HG03060 (cell line): ENCODE measurements at regions not wholly inside any gene's neighbourhood (a gene's known extent, or its start where the extent isn't known, plus 50 kb on each side); places are given as distances from the start of the nearest gene placed in this dataset.

Experiments used
- ATAC-seq: cut with Tn5 transposase; IDR thresholded peaks from one replicate; pipeline ENCODE4 v1.9.1; 2021; ENCODE audit warnings: low read depth, moderate number of reproducible peaks; ENCODE audit not compliant: unreplicated experiment

DNA sequence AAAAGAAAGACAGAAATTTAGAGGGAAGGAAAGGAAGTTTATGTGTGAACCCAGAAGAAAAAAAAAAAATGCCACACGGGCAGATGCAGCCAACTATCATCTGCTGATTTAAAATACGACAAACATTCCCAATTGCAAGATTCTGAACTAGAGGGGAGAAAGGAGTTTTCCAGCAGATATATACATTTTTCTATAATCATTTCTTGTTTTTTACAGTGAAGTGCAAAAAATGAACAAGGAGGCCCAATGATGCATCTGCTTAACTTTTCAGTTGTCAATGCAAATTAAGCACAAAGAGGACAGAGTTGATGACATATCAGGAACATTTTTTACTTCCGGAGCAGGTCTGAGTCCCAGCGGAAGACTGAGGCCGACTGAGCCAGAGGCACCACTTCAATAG lies 144.7 kb downstream of the MYCN start:
- ATAC-seq: no peak

DNA sequence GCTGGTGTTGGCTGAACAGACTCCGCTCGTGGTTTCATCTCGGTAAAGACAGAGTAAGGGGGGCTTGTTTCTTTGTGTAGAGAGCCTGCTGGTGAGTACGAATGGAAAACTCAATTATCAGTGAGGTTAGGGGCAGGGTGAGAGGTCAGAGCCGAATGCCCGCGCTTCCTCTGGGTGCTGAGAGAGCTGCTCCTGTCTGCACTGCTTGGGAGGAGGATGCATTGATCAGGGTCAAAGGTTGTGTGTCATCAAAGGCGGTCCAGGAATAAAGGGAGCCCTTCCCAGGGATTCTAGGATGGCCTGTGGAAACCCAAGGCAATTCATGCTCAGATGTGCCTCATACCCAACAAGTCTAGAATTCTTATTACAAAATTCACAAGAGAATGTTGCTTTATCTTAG lies 143.9 kb downstream of the MYCN start:
- ATAC-seq: no peak

DNA sequence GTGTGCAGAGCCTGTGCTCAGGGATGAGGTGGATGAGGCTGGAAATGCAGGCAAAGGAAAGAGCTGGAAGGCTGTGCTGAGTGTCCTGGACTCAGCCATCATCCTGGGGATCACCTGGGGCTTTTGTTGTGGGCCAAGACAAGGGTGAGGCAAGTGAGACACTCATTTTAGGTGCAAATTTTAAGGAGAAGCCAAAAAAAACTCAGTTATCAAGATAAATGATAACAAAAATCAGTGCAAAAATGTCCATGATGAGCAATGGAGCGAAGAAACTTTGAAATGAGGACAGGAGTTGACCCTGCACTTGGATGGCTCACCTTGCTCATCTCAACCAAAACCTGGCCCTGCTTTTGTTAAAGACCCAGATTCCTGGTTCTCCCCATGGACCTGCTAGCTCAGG lies 141.9 kb downstream of the MYCN start:
- no peak for ATAC-seq

DNA sequence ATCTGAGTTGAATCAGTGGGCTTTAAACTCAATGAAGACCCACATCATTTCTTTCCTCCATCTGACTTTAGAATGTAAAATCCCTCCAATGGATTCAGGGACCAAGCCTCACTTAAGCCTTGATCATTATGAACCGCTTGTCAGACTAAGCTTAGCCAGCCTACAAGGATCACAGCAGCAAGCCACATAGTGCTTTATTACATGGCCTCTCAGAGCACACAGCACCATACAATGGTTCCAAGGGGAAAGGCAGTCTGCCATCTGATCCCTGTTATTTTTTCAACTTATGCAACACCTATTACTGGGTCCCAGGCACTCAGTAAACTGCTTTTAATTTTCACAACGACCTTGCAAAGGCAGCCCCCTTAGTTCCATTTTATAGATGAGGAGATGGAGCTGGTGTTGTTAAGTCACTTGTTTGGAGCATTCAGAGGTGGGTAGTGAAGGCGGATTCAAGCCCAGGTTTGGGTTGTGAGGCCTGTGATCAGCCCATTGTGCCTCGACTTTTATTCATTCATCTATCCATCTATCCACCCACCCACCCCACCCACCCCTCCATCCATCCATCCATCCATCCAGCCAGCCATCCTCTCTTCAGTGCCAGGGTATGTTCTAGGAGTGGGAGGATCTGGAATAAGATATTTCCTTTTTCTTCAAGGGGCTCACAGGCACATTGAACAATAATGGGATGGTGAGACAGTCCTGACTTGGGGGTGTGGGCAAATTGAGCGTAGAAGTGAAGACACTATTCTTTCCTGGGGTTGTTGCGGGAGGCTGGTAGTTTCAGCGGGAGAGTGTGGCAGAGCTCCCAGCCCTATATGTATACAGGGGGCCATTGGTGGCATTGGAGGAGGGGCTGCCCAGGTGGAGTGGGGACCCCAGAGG lies 141.2 kb downstream of the MYCN start:
- no peak for ATAC-seq

DNA sequence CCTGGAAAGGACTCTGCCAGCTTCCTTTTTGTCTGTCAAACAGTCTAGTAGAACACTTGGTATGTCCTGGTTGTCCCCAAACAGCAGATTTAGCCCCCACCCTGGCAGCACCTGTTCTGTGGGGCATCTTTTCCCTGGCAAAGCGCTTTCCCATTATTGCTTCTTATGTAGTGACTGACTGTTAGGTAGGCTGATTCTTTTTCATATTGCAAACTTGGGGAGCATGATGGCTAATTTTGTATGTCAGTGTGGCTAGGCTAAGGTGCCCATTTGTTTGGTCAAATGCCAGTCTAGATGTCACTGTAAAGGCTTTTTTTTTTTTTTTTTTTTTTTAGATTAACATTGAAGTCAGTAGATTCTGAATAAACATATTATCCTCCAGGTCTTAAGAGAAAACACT lies 140.2 kb downstream of the MYCN start:
- no peak for ATAC-seq

DNA sequence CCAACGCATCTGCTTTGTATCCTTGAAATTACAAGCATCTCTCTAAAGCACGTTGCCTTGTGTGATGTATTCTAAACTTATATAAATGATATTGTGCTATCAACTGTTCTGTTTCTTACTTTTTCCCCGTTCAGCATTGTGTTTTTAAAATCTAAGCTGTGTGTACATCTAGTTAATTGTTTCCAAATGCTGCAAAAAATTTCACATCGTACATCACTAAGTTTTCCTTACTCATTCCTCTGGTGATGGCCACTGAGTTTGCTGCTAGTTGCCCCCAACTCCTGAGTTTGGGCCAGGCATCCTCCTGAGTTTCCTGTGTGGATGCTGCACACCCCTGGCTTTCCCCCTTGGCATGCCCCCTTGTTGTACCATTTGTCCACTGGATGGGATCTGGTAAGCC lies 139.7 kb downstream of the MYCN start:
- ATAC-seq: no peak

DNA sequence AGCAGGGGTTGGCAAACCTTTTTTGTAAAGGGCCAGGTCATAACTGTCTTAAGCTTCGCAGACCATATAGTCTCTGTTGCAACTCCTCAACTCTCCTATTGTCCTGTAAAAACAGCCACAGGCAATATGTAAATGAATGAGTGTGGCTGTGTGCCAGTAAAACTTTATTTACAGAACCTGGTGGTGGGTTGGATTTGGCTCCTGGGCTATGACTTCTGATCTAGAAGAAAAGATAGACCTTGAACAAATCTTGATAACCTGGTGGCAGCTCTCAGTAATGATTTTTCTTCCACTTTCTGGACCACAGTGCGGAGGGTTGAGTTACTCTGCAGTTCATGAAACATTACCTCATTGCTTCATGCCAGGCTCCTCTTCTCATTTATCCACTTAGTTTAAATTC lies 139.3 kb downstream of the MYCN start:
- no peak for ATAC-seq

DNA sequence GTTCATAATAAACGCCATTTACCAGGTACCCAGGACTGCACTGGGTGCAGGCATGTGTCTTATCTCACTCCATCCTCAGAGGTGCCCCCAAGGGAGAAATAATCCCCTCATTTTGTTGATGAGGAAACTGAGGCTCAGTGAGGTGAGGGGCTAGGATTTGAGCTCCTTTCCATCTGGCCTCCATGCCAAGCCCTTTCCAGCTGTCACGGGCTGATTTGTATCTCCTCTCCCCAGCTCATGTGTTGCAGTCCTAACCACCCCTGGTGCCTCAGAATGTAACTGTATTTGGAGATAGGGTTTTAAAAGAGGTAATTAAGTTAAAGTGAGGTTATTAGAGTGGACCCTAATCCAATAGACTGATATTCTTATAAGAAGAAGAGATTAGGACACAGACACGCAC lies 137.3 kb downstream of the MYCN start:
- ATAC-seq: no peak

DNA sequence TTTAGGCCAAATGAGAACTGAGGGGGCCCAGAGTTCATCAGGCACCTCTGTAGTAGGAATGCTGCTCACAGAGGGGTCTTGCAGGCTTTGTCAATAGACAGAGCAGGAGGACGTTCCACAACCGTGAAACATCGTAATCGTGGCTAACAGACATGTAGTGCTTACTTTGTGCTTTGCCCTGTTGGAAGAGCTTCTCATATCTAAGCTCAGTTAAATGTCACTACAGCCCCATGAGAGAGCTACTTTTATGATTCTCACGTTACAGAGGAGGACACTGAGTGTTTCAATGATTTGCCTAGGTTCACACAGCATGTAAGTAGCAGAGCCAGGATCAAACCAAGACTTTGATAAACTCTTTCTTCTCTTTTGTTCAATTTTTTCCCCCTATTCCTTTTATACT lies 136.6 kb downstream of the MYCN start:
- no peak for ATAC-seq

DNA sequence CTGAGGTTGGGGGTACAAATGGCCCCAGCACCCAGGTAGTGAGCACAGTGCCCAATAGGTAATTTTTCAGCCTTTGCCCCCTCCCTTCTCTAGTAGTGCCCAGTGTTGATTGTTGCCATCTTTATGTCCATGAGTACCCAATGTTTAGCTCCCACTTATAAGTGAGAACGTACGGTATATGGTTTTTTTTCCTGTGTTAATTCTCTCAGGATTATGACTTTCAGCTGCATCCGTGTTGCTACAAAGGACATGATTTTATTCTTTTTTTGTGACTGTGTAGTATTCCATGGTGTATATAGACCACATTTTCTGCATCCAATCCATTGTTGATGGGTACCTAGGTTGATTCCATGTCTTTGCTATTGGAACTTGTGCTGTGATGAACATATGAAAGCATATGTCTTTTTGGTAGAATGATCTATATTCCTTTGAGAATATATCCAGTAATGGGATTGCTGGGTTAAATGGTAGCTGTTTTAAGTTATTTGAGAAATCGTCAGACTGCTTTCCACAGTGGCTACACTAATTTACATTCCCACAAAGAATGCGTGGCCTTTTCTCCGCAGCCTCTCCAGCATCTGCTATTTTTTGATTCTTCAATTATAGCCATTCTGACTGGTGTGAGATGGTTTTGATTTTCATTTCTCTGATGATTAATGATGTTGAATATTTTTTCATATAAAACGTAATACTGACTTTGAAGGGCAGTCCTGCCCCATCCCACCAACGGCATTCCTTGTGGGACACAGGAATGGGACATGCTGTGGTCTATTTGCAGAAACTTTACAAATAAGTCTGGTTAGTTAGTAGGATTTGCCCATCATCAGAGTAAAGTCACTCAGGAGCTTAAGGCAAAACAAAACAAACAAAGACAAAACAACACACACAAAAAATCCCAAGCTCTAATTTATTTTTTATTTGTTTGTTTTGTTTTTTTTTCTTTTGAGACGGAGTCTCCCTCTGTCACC lies 135.0 kb downstream of the MYCN start:
- no peak for ATAC-seq

DNA sequence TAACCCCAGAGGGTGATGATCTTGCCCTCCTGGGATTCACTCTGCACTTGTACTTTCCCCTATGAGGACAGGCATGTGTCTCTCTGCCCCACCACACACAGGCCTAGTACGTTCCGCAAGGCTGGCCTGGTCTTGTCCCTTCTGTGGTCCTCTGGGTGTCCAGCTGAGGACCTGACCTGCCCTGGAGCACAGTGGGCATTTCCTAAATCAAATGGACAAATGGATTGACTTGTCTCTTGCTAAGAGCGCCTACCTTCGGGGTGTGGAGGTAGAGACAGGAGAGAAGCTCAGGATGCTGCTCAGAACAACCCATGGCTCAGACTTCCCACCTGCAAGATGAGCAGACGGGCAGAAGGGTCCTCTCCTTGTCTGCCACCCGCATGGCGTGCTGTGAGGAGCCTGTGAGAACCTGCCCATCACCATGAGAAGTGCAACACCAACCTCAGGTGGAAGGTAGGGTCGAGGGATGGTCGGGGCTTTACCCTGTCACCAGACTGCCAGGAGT lies 133.6 kb downstream of the MYCN start:
- ATAC-seq: no peak

DNA sequence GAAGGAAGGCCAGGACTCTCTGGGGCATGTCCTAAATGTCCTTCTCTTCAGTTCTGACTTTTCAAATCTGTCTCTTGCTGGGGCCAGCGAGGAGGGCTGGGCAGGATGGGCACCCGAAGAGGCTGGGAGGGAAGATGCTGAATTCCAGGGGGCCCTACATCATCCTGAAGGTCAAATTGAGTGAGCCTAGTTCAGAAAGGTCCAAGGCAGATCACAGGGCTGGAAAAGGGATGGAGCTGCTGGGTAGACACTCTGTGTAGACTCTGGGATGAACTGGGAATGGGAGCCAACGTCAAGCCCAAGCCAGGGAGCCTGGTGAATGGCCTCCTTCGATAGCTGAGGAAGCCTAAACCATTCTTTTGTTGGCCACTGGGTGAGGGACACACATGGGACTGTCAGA lies 133.1 kb downstream of the MYCN start:
- no peak for ATAC-seq

DNA sequence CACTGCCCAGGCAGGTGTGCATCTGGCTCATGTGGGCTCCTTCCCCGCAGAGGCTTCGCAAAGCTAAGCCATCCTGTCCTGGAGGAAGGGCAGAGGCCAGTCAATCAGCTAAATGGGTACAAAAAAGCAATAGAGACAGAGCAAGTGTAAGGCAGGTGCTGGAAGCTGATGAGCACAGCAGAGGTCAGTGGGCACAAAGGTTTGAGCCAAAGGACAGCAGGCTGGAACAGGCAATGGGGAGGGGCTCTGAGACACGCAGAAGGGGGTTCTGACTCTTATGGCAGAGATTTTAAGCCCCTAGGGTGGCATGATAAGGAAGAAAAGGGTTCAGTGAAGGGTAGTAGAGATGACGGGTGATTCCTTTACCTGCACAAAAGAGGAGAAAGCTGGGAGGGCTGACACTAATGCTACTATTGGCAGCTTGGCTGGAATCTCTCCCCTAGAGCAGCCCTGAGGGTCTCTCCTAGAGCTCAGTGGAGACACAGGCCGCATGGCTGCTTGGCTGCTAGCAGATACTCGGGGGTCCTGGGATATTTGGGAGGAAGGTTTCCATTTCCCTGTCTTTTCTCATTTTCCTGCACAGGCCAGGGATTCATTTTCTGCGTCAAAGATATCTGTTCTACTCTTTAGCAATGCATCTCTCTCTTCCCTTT lies 132.4 kb downstream of the MYCN start:
- ATAC-seq: no peak

DNA sequence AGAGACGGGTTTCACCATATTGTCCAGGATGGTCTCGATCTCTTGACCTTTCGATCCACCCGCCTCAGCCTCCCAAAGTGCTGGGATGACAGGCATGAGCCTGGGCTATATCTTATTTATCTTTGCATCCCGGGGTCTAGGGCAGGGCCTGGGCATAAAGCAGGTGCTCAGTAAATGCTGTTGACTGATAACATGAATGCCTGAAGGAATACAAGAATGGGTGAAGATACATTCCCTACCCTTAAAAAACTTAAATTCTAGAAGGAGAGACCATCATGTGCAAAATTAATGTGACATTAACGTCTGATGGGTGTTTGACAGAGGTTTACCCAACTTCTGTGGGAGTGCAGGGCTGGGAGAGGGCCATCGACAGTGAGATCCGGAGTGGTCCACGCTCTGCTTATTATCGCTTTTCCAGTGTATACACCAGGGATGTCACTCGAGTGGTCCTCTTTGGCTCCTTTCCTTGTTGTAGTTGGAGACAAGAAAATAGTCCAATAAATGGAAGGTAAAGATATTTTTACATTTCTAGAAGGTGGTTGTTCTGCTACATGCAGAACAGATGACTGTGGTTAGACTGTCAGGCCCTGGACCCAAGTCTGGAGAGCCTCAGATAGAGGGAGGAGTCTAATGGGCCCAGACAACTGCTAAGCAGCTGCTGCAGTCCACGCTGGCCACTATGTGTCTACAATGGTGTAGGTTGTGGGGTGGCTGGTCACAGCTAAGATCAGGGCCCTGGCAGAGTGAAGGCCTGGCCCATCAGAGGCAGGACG lies 131.7 kb downstream of the MYCN start:
- ATAC-seq: no peak

DNA sequence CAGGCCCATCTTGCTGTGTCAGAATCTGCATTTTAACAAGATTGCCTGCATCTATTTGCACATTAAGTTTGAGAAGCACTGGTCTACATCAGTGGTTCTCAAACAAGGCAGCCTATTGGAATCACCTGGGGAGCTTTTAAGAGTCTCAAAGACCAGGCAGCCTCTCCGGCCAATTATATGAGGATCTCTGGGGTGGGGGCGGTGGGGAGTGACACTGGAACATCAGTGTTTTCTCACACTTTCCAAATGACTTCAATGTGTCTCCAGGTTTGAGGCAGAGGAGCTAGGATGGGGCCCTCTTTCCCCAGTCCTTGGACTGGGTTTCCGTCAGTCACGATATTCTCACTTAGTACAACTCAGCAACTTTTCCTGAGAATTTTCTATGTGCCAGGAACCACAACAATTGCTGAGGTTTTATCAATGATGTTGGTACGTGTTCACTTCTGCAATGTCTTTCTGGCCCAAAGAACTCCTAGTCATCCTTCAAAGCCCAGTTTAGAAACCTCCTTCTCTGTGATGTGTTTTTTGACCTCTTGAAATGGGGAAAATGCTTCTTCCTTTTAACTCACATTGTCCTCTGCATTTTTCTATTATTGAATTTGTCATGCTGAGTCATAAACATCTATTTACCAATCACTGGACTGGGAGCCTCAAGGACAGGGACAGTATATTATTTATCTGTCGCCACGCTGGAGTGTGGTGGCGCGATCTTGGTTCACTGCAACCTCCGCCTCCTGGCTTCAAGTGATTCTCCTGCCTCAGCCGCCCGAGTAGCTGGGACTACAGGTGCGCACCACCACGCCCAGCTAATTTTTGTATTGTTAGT lies 130.9 kb downstream of the MYCN start:
- ATAC-seq: no peak

DNA sequence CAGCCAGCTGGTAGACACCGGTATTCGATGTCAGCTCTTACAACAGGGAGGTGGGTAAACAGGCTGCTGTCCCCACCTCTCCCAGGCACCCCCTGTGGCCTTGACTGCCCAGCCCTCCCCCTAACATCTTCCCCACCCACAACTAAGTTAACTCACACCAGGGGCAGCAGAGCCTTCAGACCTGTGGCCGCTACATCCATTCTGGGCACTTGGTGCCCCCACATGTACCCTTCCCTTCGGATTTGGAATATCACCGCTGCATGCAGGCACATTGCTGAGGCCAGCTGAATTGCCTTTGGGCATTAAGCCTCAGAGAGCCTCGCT lies 130.3 kb downstream of the MYCN start:
- no peak for ATAC-seq

DNA sequence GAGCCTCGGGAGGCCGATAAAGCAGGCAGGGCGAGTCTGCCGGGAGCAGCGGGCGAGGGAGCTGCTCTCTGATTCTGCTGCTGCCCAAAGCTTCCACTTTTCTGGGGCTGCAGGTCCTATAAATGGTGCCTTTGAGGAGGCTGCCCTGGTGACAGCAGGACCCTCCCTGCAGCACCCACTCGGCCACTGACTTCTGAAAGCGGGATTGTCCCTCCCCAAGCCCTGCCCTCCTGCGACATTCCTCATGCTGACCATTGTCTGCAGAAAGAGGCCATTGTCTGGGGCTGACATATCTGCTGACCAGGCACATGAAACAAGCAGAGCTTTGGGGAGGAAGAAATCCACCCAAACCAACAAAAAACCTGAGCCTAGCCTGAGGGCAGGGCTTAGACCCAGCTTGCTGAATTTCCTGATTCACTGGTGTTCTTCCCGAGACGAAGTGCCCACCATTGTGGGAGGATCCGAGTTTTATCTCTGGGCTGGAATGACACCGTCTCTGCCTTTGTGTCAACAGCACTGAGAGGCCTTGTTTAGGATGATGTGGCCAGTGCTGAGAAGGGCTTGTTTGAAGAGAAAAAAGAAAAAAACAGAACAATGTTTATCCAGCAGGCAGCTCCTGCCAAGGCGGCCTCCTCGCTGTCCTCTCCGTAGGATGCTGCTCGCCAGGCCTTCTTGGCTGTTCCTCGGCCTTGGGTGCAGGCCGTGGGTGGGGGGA lies 129.7 kb downstream of the MYCN start:
- ATAC-seq: no peak

DNA sequence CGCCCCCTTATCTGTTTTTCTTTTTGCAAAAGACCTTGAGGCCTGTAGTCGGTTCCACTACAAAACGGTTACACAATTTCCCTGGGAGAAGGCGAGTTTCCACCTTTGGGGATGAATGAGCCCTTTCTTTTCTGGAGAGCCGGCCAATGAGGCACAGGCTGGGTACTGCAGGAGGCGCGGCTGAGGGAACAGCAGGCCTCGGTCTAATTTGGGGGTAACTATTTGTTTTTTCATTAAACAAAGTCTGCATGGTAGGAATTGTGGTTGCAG lies 129.2 kb downstream of the MYCN start:
- ATAC-seq: no peak

DNA sequence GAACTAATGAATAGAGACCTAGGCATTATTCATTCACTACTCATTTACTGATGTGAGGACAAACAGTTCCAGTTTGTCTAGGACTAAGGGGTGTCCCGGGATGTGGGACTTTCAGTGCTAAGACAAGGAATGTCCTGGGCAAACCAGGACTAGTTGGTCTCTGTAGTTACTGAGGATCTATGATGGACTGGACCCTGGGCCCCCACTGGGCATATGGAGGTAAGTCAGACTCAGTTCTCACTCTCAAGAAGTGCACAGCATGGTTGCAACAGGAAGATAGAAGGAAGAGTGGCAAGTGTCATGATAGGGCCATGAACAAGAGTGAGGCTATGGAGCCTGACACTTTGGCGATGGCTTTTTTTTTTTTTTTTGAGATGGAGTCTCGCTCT lies 128.2 kb downstream of the MYCN start:
- no peak for ATAC-seq
